Neuronal stem cell (in vitro differentiated cells): ENCODE measurements at regions not wholly inside any gene's neighbourhood (a gene's known extent, or its start where the extent isn't known, plus 50 kb on each side); places are given as distances from the start of the nearest gene placed in this dataset.

Experiments used
- DNase-seq: peaks from one replicate; pipeline ENCODE4 v3.0.0-alpha.2; 2013; ENCODE audit warnings: low spot score
- H2AFZ ChIP-seq: one replicate; pipeline ENCODE4 v1.6.1; 2013; ENCODE audit warnings: mild to moderate bottlenecking, low read length, inconsistent platforms
- H2AK5ac ChIP-seq: 2 replicates; pipeline ENCODE4 v1.6.1; 2013; ENCODE audit warnings: low read depth, mild to moderate bottlenecking, inconsistent platforms, low read length, moderate library complexity, mixed read lengths
- H2BK120ac ChIP-seq: 2 replicates; pipeline ENCODE4 v1.6.1; 2013; ENCODE audit warnings: low read depth, mild to moderate bottlenecking, inconsistent platforms, low read length, moderate library complexity, mixed read lengths
- H2BK12ac ChIP-seq: one replicate; pipeline ENCODE4 v1.6.1; 2013; ENCODE audit warnings: low read length, inconsistent platforms
- H2BK15ac ChIP-seq: 2 replicates; pipeline ENCODE4 v1.6.1; 2013; ENCODE audit warnings: mild to moderate bottlenecking, low read length, inconsistent platforms, mixed read lengths
- H2BK5ac ChIP-seq: one replicate; pipeline ENCODE4 v1.6.1; 2013; ENCODE audit warnings: inconsistent platforms, mild to moderate bottlenecking, low read length, moderate library complexity
- H3K14ac ChIP-seq: one replicate; pipeline ENCODE4 v1.6.1; 2013; ENCODE audit warnings: low read length, inconsistent platforms
- H3K18ac ChIP-seq: 2 replicates; pipeline ENCODE4 v1.6.1; 2013; ENCODE audit warnings: low read length, inconsistent platforms
- H3K23ac ChIP-seq: 2 replicates; pipeline ENCODE4 v1.6.1; 2013; ENCODE audit warnings: low read depth, mild to moderate bottlenecking, mixed read lengths, low read length, inconsistent platforms; ENCODE audit not compliant: poor library complexity
- H3K27ac ChIP-seq: replicated peaks from 3 replicates; pipeline ENCODE4 v1.5.1; 2013; ENCODE audit warnings: low read length, inconsistent platforms
- H3K27me3 ChIP-seq, 3 experiments: 2 replicates each; pipeline ENCODE4 v1.6.1; 2013; ENCODE audit warnings: low read length in 3 of 3, mild to moderate bottlenecking in 2 of 3, inconsistent platforms in 1 of 3, low read depth in 1 of 3, mixed read lengths in 1 of 3, moderate library complexity in 1 of 3; ENCODE audit not compliant: control insufficient read depth in 3 of 3, insufficient read depth in 3 of 3
- H3K36me3 ChIP-seq, 2 donors: replicated peaks in 1 of 2; 2 replicates each; pipeline ENCODE4 v1.6.1; 2013; ENCODE audit warnings: low read length in 2 of 2; ENCODE audit not compliant: control insufficient read depth in 2 of 2, insufficient read depth in 2 of 2
- H3K4ac ChIP-seq: 2 replicates; pipeline ENCODE4 v1.6.1; 2013; ENCODE audit warnings: inconsistent platforms, mild to moderate bottlenecking, low read length, moderate library complexity
- H3K4me1 ChIP-seq, 2 donors: 1 replicate in 1 of 2; 2 replicates in 1 of 2; pipeline ENCODE4 v1.6.1; 2013; ENCODE audit warnings: low read length in 2 of 2, low read depth in 1 of 2; ENCODE audit not compliant: control insufficient read depth in 2 of 2, insufficient read depth in 1 of 2
- H3K4me2 ChIP-seq: one replicate; pipeline ENCODE4 v1.6.1; 2013; ENCODE audit warnings: mild to moderate bottlenecking, low read length, inconsistent platforms; ENCODE audit not compliant: insufficient read depth, poor library complexity, severe bottlenecking
- H3K4me3 ChIP-seq, 2 donors: 2 replicates each; pipeline ENCODE4 v1.5.1; 2013; ENCODE audit warnings: low read length in 2 of 2, mild to moderate bottlenecking in 2 of 2, inconsistent platforms in 1 of 2, moderate library complexity in 1 of 2
- H3K79me1 ChIP-seq: one replicate; pipeline ENCODE4 v1.6.1; 2013; ENCODE audit warnings: low read depth, mild to moderate bottlenecking, inconsistent platforms, low read length, moderate library complexity
- H3K9ac ChIP-seq: one replicate; pipeline ENCODE4 v1.6.1; 2013; ENCODE audit warnings: mild to moderate bottlenecking, low read depth, low read length, inconsistent platforms; ENCODE audit not compliant: poor library complexity
- H3K9me3 ChIP-seq, 2 donors: replicated peaks in 1 of 2; 2 replicates each; pipeline versions ENCODE3 to v1.6.1; 2013; ENCODE audit warnings: low read length in 2 of 2, mild to moderate bottlenecking in 2 of 2, inconsistent platforms in 1 of 2, low read depth in 1 of 2, mixed read lengths in 1 of 2, moderate library complexity in 1 of 2; ENCODE audit not compliant: control insufficient read depth in 2 of 2, insufficient read depth in 1 of 2
- H4K8ac ChIP-seq: one replicate; pipeline ENCODE4 v1.6.1; 2013; ENCODE audit warnings: low read depth, mild to moderate bottlenecking, inconsistent platforms, low read length, moderate library complexity
- H4K91ac ChIP-seq: one replicate; pipeline ENCODE4 v1.6.1; 2013; ENCODE audit warnings: low read length, low read depth, mild to moderate bottlenecking, inconsistent platforms; ENCODE audit not compliant: poor library complexity
- WGBS, 2 donors: extraction: QIAGEN DNeasy Blood & Tissue Kit; methylation state at CpG; one replicate each; pipeline ENCODE4 v1.1.7; 2013; ENCODE audit warnings: missing lambda C conversion rate in 2 of 2, mixed read lengths in 1 of 2; ENCODE audit not compliant: insufficient read length in 2 of 2, insufficient replicate concordance in 1 of 2; ENCODE audit errors: extremely low coverage in 2 of 2; 5-methylcytosine and 5-hydroxymethylcytosine counted together

DNA sequence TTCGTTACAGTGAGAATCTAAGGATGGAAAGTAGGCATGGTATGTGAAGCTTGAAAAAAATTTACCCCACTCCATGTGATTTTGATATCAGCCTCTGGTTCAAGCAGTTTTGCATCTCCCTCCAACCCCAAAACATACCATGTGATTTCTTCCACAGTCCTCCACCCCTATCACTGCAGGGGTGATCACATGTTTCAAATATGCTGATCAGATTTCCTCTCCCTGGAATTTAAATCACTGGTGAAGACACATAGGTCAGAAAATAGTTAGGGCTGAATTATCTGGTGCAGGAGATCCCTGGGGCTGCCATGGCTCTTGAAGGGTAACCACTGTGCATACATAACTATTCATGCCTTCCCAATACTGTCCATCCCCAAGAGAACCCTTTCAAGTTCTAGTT is 119.7 kb upstream of the THRB start:
- Histone ChIP-seq H2BK15ac (no peak overlapping the region), H3K4me1 (no peaks in the 10 kb centered on the region), H3K9me3 (no peaks in the 10 kb centered on the region), H2BK12ac (no peak overlapping the region), H2BK120ac (no peak overlapping the region), H4K91ac (no peak overlapping the region), H3K9ac (no peak overlapping the region), H3K23ac (no peak overlapping the region), H2AK5ac (no peak overlapping the region), H2BK5ac (no peak overlapping the region), H3K4me3 (no peak overlapping the region), H3K18ac (no peak overlapping the region), H3K27me3 (no peaks in the 10 kb centered on the region), H3K4me2 (no peak overlapping the region), H3K4ac (no peak overlapping the region), H3K27ac (no peak overlapping the region), H3K79me1 (no peaks in the 10 kb centered on the region), H2AFZ (no peak overlapping the region), H4K8ac (no peak overlapping the region), H3K36me3 (no peaks in the 10 kb centered on the region), H3K14ac (no peak overlapping the region)
- no peak for DNase-seq
- no CpG with 5 or more reads among the region's 1 CpG for WGBS, 2 donors

DNA sequence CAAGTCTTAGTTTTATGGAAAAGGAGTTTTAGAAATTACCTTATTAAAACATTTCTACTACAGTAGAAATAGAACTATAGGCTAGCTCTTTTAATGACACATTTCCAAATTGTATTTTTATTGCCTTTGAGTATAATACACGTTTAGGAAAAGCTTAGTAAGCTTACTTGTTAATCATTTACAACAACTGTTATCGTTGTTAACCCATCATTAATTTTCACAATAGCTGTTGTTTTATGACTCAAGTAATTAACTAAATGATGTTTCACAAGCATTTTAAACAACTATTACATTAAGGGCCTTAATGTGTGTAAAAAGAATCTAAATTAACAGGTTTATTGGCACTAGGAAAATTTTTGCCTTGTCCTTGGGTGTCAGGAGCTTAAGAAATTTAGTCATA is 120.5 kb upstream of the THRB start:
- DNase-seq: no peak
- Histone ChIP-seq H2BK5ac (no peak overlapping the region), H3K14ac (no peak overlapping the region), H4K8ac (no peak overlapping the region), H4K91ac (no peak overlapping the region), H3K4me1 (no peaks in the 10 kb centered on the region), H3K23ac (no peak overlapping the region), H2BK15ac (no peak overlapping the region), H3K79me1 (no peaks in the 10 kb centered on the region), H3K18ac (no peak overlapping the region), H2BK12ac (no peak overlapping the region), H3K9me3 (no peaks in the 10 kb centered on the region), H3K27ac (no peak overlapping the region), H2AFZ (no peak overlapping the region), H3K36me3 (no peaks in the 10 kb centered on the region), H3K27me3 (no peaks in the 10 kb centered on the region), H2BK120ac (no peak overlapping the region), H3K4ac (no peak overlapping the region), H3K9ac (no peak overlapping the region), H3K4me3 (no peak overlapping the region), H3K4me2 (no peak overlapping the region), H2AK5ac (no peak overlapping the region)
- WGBS, 2 donors: no CpG with 5 or more reads among the region's 2 CpGs

DNA sequence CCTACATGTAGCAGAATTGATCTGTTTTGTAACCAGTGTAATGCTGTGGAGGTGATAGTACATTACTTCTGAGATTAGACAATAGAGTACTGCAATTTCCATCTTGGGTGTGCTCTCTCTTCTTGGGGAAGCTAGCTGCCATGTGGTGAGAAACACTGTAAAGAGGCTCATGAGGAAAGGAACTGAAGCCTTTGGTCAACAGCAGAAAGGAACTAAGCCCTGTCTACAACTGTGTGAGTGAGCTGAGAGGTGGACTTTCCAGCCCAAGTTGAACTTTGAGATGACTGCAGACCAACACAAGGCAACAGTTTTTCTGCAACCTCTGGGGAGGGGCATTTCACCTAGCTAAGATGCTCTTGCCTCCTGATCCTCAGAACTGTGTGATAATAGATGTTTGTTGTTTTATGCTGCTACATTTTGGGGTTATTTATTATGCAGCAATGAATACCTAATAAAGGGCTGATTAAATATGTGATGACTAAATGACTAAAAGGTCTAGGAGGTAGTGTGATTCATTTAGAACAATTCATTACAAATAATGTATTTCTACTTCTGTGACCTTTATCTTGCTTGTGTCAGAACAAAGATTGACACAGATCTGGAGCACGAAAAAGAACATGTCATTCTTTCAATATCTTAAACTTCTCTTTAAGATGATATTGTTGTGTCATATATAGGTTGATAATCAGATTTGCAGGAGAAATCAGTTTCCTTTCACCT is 121.6 kb upstream of the THRB start:
- Histone ChIP-seq H3K4me1 (no peaks in the 10 kb centered on the region), H3K14ac (no peak overlapping the region), H2BK12ac (no peak overlapping the region), H3K18ac (no peak overlapping the region), H3K36me3 (no peaks in the 10 kb centered on the region), H3K4ac (no peak overlapping the region), H4K8ac (no peak overlapping the region), H3K4me3 (no peak overlapping the region), H3K79me1 (no peaks in the 10 kb centered on the region), H2BK5ac (no peak overlapping the region), H3K9ac (no peak overlapping the region), H2AFZ (no peak overlapping the region), H3K23ac (no peak overlapping the region), H4K91ac (no peak overlapping the region), H2BK120ac (no peak overlapping the region), H2AK5ac (no peak overlapping the region), H3K4me2 (no peak overlapping the region), H3K9me3 (no peaks in the 10 kb centered on the region), H2BK15ac (no peak overlapping the region), H3K27ac (no peak overlapping the region), H3K27me3 (no peaks in the 10 kb centered on the region)
- DNase-seq: no peak
- no CpG with 5 or more reads among the region's 1 CpG for WGBS, 2 donors

DNA sequence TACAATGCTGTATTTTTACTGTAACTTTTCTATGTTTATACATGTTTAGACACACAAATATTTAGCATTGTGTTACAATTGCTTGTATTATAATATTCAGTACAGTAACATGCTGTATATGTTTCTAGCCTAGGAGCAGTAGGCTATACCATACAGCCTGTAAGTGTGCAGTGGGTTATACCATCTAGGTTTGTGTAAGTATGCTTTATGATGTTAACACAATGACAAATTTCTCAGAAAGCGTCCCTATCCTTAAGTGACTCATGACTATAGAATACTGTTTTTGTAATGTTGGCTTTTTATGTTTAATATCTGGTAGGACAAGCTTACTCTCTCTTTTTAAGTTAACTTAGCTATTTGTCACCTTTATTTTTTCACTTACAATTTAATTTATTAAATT is 127.5 kb upstream of the THRB start:
- no peaks in the 10 kb centered on the region for H3K36me3 ChIP-seq
- no peak overlapping the region for H2AK5ac ChIP-seq
- H2BK120ac ChIP-seq: no peak overlapping the region
- no peak overlapping the region for H3K4me2 ChIP-seq
- H3K27me3 ChIP-seq: no peaks in the 10 kb centered on the region
- H3K79me1 ChIP-seq: no peaks in the 10 kb centered on the region
- H4K91ac ChIP-seq: no peak overlapping the region
- H3K9me3 ChIP-seq: peaks cover 0 to 3% of the 10 kb centered on the region in 2 donors
- no peak for DNase-seq
- no peak overlapping the region for H3K27ac ChIP-seq
- no peak overlapping the region for H2BK15ac ChIP-seq
- WGBS, 2 donors: no CpG with 5 or more reads among the region's 1 CpG
- no peak overlapping the region for H3K9ac ChIP-seq
- H3K4me3 ChIP-seq: no peak overlapping the region
- H3K18ac ChIP-seq: no peak overlapping the region
- H4K8ac ChIP-seq: no peak overlapping the region
- no peak overlapping the region for H2BK5ac ChIP-seq
- no peak overlapping the region for H2AFZ ChIP-seq
- no peak overlapping the region for H3K23ac ChIP-seq
- no peaks in the 10 kb centered on the region for H3K4me1 ChIP-seq
- H2BK12ac ChIP-seq: no peak overlapping the region
- no peak overlapping the region for H3K14ac ChIP-seq
- H3K4ac ChIP-seq: no peak overlapping the region
